NCI-H524 (cell line): ENCODE measurements at regions not wholly inside any gene's neighbourhood (a gene's known extent, or its start where the extent isn't known, plus 50 kb on each side); places are given as distances from the start of the nearest gene placed in this dataset.
"Not testable (repeated sequence)": the region's sequence is repeated elsewhere in the genome, so short reads cannot be mapped to it uniquely, and the experiment has no call there.

Experiments
- DNase-seq, 2 experiments: peaks; one replicate each; lab custom pipeline; 2025; lab: John Stamatoyannopoulos, UW

DNA sequence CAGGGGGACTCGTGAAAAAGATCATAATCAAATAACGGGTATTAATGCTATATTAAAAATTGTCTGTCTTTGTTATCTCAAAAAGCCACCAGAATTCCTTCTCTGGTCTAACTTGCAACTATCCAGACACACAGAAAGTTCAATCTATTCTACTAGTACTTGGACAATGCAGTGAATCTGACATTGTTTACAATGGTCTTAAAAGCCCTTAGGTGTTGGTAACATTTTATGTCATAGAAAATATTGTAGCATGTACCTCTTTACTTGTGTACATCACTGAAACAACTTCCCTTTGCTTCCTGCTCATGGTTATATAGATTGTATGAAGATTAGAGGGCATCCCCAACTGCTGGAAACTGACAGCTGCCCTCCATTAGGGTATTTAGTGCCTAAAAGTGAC lies 71.1 kb upstream of the PPP3CA start:
- DNase-seq = no peak

DNA sequence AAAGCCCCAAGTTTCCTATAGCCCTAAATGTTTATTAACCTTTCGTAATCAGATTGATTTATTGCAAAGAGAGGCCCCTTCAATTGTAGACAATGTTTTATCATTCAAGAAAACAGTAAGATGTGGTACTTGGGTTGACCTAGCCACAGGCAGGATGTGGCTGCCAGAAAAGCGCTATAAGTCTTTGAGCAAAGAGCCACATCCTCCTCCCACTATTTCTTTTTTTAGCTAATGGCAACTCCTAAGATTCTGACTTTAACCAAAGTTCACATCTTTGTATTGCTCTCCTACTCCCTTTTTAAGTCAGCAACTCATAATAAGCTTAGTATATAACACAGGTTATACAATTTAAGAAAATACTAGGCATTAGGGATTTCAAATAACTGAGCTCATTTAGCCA lies 70.7 kb upstream of the PPP3CA start:
- DNase-seq = no peak

- DNase-seq = no peak
These were observed 69.7 kb upstream of the PPP3CA start for GRCh38 chr4:101417046-101417445.

- no peak for DNase-seq
These were observed 68.6 kb upstream of the PPP3CA start for GRCh38 chr4:101415962-101416361.

- no peak for DNase-seq
These were observed 67.2 kb upstream of the PPP3CA start for GRCh38 chr4:101414496-101414895.

GRCh38 chr4:101411926-101412325 lies 64.6 kb upstream of the PPP3CA start:
- no peak for DNase-seq

DNA sequence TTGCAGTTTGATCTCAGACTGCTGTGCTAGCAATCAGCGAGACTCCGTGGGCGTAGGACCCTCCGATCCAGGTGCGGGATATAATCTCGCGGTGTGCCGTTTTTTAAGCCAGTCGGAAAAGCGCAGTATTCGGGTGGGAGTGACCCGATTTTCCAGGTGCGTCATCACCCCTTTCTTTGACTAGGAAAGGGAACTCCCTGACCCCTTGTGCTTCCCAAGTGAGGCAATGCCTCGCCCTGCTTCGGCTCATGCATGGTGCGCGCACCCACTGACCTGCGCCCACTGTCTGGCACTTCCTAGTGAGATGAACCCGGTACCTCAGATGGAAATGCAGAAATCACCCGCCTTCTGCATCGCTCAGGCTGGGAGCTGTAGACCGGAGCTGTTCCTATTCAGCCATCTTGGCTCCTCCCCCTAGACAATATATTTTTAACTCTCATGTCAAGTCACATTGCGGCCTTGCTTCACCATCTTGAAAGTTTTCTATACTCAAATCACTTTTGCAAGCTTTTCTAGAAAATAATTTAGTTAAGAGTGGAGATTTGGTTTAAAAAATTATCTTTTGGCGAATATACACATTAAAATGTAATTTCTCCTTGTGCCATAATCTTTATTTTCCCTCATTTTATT lies 64.1 kb upstream of the PPP3CA start:
- DNase-seq = not testable (repeated sequence)

DNA sequence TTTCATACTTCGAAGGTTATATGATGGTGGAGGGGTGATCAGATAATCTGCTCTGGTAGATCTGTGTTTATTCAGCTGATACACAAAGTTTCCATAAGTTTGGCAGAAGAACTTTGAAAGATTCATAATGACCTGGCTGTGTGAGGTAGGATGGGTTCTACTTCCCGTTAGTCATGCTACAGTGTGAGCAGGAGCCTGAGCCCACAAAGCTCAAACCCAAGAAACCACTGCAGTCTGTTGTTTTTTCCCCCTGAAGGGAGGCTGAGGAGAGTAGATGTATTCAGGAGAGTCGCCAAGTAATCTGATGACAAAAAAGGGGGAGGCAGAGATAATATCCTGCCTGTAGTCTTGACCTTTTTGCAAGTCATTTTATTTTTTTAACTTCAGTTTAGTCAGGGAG lies 52.8 kb upstream of the PPP3CA start:
- no peak for DNase-seq

DNA sequence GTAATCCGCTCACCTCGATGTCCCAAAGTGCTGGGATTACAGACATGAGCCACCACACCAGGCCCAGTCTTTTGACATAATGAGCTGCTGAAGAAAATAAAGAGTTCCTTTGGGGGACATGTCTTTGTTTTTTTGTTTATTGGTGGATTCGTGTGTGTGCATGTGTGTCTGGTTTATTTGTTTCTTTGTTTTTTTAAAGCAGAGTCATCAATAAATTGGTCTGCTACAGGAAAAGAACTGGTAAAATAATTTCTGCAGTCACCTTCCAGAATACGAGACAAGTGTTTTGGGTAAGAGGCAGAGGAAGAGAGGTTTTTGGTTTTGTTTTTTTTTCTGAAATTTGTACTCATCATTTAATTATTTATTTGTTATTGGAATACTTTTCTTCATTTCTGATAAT lies 51.5 kb upstream of the PPP3CA start:
- no peak for DNase-seq
